Pancreas (tissue), 10 donors: ENCODE measurements at regions not wholly inside any gene's neighbourhood (a gene's known extent, or its start where the extent isn't known, plus 50 kb on each side); places are given as distances from the start of the nearest gene placed in this dataset.

Experiments
- ATAC-seq, 4 donors: fragments of 200-7000 bp; cut with Tn5 transposase; one replicate each; pipeline versions ENCODE4 v1.8.0 to v1.9.1; 2020; ENCODE audit warnings: mild to moderate bottlenecking in 4 of 4, moderate library complexity in 4 of 4
- DNase-seq, 6 donors: peaks; one replicate each; pipeline ENCODE4 v3.0.0-alpha.2; 2020
- FAIRE-seq: peaks from 2 replicates; lab custom pipeline; 2012; peaks lifted over from hg19 to GRCh38; lab: Jason Lieb, UNC
- H3K27ac ChIP-seq, 4 donors: fragments of 200-600 bp; sonication (generic); 1 replicate in 3 of 4; 2 replicates in 1 of 4; pipeline versions ENCODE4 v1.5.0 to v1.8.0; 2020
- H3K27me3 ChIP-seq, 4 donors: fragments of 200-600 bp; one replicate each; pipeline ENCODE4 v1.8.0; 2021
- H3K36me3 ChIP-seq, 3 donors: fragments of 200-600 bp; sonication (generic) in 1 of 3; one replicate each; pipeline versions ENCODE4 v1.5.0 to v1.8.0; 2020 to 2021
- H3K4me1 ChIP-seq, 3 donors: fragments of 200-600 bp; one replicate each; pipeline ENCODE4 v1.8.0; 2021
- H3K4me3 ChIP-seq, 4 donors: fragments of 200-600 bp; sonication (generic) in 2 of 4; one replicate each; pipeline versions ENCODE4 v1.5.0 to v1.8.0; 2020 to 2021
- H3K9me3 ChIP-seq, 4 donors: fragments of 200-600 bp; one replicate each; pipeline ENCODE4 v1.8.0; 2021
- CTCF ChIP-seq, 4 donors: fragments of 200-600 bp; sonication (generic) in 3 of 4; IDR thresholded peaks; one replicate each; pipeline versions ENCODE4 v1.5.0 to v1.8.0; 2021; ENCODE audit warnings: antibody characterized with exemption in 4 of 4
- WGBS, 2 donors: extraction: QIAGEN DNeasy Blood & Tissue Kit; methylation state at CpG; one replicate each; pipeline ENCODE4 v1.1.7; 2013; 5-methylcytosine and 5-hydroxymethylcytosine counted together
- intact Hi-C, 3 donors: fragments of 100-400 bp; cut with DNase I; formaldehyde crosslinking; loops; one replicate each; pipeline versions ENCODE4 v1.11.1 to v1.14.2; 2022
- donor health status: healthy with polysubstance abuse.
- donor health status: DM: no; HTN: no; CAD: no; lungs with moderate emphysema.
- donor health status: DM: no; HTN: no; CAD: no.
- donor health status: control.
- donor health status: control.
- donor health status: Bipolar disorder and iron deficiency.
- donor health status: DM: yes; HTN: yes; CAD: no.
- donor health status: DM: no; HTN: no; CAD: no.
- donor health status: DM: no; HTN: no; CAD: no.
- donor health status: DM: yes; HTN: yes; CAD: no.

- intact Hi-C loops = no loop called here
- no peak for FAIRE-seq
- peak in 2 of 4 donors; percentile 49 to 63 for ATAC-seq
These were observed 95.4 kb upstream of the SLC38A4 start for GRCh38 chr12:46921048-46921763.

GRCh38 chr12:46921764-46922133 is 96.0 kb upstream of the SLC38A4 start:
- no peak for FAIRE-seq
- intact Hi-C loops = no loop called here
- H3K27ac ChIP-seq = no peak overlapping the region
- H3K9me3 ChIP-seq = no peaks in the 10 kb centered on the region
- no peak for DNase-seq
- no peak for TF ChIP-seq CTCF (IDR thresholded peaks at IDR 0.05)
- H3K36me3 ChIP-seq = no peaks in the 10 kb centered on the region
- WGBS, 2 donors = 69% methylated on average over 1 of the region's 1 CpG
- H3K27me3 ChIP-seq = no peaks in the 10 kb centered on the region
- peaks cover 0 to 2% (median 0%) of the 10 kb centered on the region in 3 donors for H3K4me1 ChIP-seq
- ATAC-seq = peak in 2 of 4 donors; percentile 38 to 69
- no peak overlapping the region for H3K4me3 ChIP-seq

More at GRCh38 chr12:46921048-46921763, 95.4 kb upstream of the SLC38A4 start:
- no peaks in the 10 kb centered on the region for H3K36me3 ChIP-seq
- 94 to 99% methylated on average over 3 of the region's 3 CpGs for WGBS, 2 donors
- TF ChIP-seq CTCF (IDR thresholded peaks at IDR 0.05) = no peak
- H3K4me1 ChIP-seq = peaks cover 0 to 2% (median 0%) of the 10 kb centered on the region in 3 donors
- H3K4me3 ChIP-seq = no peak overlapping the region
- H3K9me3 ChIP-seq = no peaks in the 10 kb centered on the region
- H3K27me3 ChIP-seq = no peaks in the 10 kb centered on the region
- H3K27ac ChIP-seq = no peak overlapping the region
- DNase-seq = no peak

- ATAC-seq = peak in 1 of 4 donors; percentile 52
- Histone ChIP-seq H3K27me3 (no peaks in the 10 kb centered on the region), H3K27ac (no peak overlapping the region), H3K4me3 (no peak overlapping the region), H3K36me3 (no peaks in the 10 kb centered on the region), H3K9me3 (no peaks in the 10 kb centered on the region), H3K4me1 (no peaks in the 10 kb centered on the region)
- FAIRE-seq = no peak
- 46 to 65% methylated on average over 2 of the region's 2 CpGs for WGBS, 2 donors
- no peak for DNase-seq
- no peak for TF ChIP-seq CTCF (IDR thresholded peaks at IDR 0.05)
- intact Hi-C loops = no loop called here
These were observed 100.7 kb upstream of the SLC38A4 start for GRCh38 chr12:46926526-46926925.

DNA sequence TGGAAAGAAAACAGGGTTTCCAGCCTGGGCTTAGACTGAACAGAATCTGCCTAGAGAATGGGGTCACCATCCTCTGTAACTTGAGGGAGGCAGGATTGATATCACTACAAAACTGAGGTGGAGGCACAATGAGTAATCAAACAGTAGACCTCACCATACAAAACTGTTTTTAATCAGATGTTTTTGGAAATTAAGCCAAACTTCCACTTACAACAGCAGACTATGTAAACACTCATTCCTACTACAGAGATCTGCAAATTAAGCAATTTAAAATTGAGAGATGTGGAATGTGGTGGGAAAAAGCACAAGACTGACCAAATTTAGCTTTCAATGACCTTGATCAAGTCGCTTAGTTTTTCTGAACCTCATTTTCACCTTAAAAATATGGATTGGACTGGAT is 104.3 kb upstream of the SLC38A4 start:
- Histone ChIP-seq H3K4me3 (no peak overlapping the region), H3K27ac (no peak overlapping the region), H3K9me3 (no peaks in the 10 kb centered on the region), H3K27me3 (no peaks in the 10 kb centered on the region), H3K4me1 (no peaks in the 10 kb centered on the region), H3K36me3 (no peaks in the 10 kb centered on the region)
- DNase-seq = no peak
- FAIRE-seq = no peak
- WGBS, 2 donors = 42 to 50% methylated on average over 1 of the region's 1 CpG
- ATAC-seq = no peak
- TF ChIP-seq CTCF (IDR thresholded peaks at IDR 0.05) = no peak
- intact Hi-C loops = loop anchor here in 2 of 3 donors (5.0 to 10.0 kb wide), 2 partner anchors 248 to 255 kb away; no protein-coding TSS in a partner anchor

GRCh38 chr12:46933947-46934346 is 108.2 kb upstream of the SLC38A4 start:
- DNase-seq (no peak), FAIRE-seq (peak; percentile 54), ATAC-seq (peak in 3 of 4 donors; percentile 84 to 90 (median 88))
- Histone ChIP-seq H3K27ac (no peak overlapping the region), H3K4me3 (no peak overlapping the region), H3K4me1 (no peaks in the 10 kb centered on the region), H3K36me3 (no peaks in the 10 kb centered on the region), H3K27me3 (no peaks in the 10 kb centered on the region), H3K9me3 (no peaks in the 10 kb centered on the region)
- WGBS, 2 donors = 7 to 23% methylated on average over 1 of the region's 1 CpG
- TF ChIP-seq CTCF (IDR thresholded peaks at IDR 0.05) = peak in 3 of 4 donors; percentile 35 to 36 (median 35)
- intact Hi-C loops = loop anchor here in 2 of 3 donors (5.0 to 10.0 kb wide), 2 partner anchors 252 to 259 kb away; no protein-coding TSS in a partner anchor
